H9 (cell line): ENCODE measurements at regions not wholly inside any gene's neighbourhood (a gene's known extent, or its start where the extent isn't known, plus 50 kb on each side); places are given as distances from the start of the nearest gene placed in this dataset.

Experiments used
- DNase-seq: peaks from one replicate; pipeline ENCODE4 v3.0.0-alpha.2; 2017
- H2AFZ ChIP-seq: one replicate; pipeline ENCODE4 v1.6.1; 2013; ENCODE audit warnings: mild to moderate bottlenecking, low read length, control low read depth, moderate library complexity
- H2AK5ac ChIP-seq: 2 replicates; pipeline ENCODE4 v1.6.1; 2013; ENCODE audit warnings: low read length, control low read depth, mixed read lengths; ENCODE audit not compliant: insufficient read length
- H2BK120ac ChIP-seq: one replicate; pipeline ENCODE4 v1.6.1; 2013; ENCODE audit warnings: low read depth, mild to moderate bottlenecking, low read length, control low read depth, inconsistent platforms; ENCODE audit not compliant: poor library complexity, severe bottlenecking
- H2BK12ac ChIP-seq: 2 replicates; pipeline ENCODE4 v1.6.1; 2013; ENCODE audit warnings: low read length, control low read depth, mixed read lengths, low read depth; ENCODE audit not compliant: insufficient read length
- H2BK15ac ChIP-seq: 2 replicates; pipeline ENCODE4 v1.6.1; 2013; ENCODE audit warnings: low read depth, low read length, control low read depth
- H2BK20ac ChIP-seq: one replicate; pipeline ENCODE4 v1.6.1; 2013; ENCODE audit warnings: low read depth, mild to moderate bottlenecking, low read length, control low read depth, inconsistent platforms; ENCODE audit not compliant: poor library complexity, severe bottlenecking
- H2BK5ac ChIP-seq: 2 replicates; pipeline ENCODE4 v1.6.1; 2013; ENCODE audit warnings: low read length, control low read depth, mixed read lengths; ENCODE audit not compliant: insufficient read length
- H3K14ac ChIP-seq: 2 replicates; pipeline ENCODE4 v1.6.1; 2013; ENCODE audit warnings: low read length, control low read depth; ENCODE audit not compliant: insufficient read depth
- H3K18ac ChIP-seq: 2 replicates; pipeline ENCODE4 v1.6.1; 2013; ENCODE audit warnings: low read depth, mild to moderate bottlenecking, mixed read lengths, low read length, control low read depth; ENCODE audit not compliant: insufficient read length
- H3K23ac ChIP-seq: 2 replicates; pipeline ENCODE4 v1.6.1; 2013; ENCODE audit warnings: low read length, control low read depth, mixed read lengths, low read depth; ENCODE audit not compliant: insufficient read length
- H3K23me2 ChIP-seq: 2 replicates; pipeline ENCODE4 v1.6.1; 2013; ENCODE audit warnings: low read depth, mild to moderate bottlenecking, mixed read lengths, low read length, control low read depth; ENCODE audit not compliant: insufficient read length, poor library complexity, severe bottlenecking
- H3K27ac ChIP-seq: 2 replicates; pipeline ENCODE4 v1.5.1; 2013; ENCODE audit warnings: low read length, control low read depth, mixed read lengths, low read depth; ENCODE audit not compliant: insufficient read length
- H3K27me3 ChIP-seq: 2 replicates; pipeline ENCODE4 v1.6.1; 2013; ENCODE audit warnings: low read length, control low read depth, inconsistent platforms; ENCODE audit not compliant: insufficient read depth
- H3K4ac ChIP-seq: 2 replicates; pipeline ENCODE4 v1.6.1; 2013; ENCODE audit warnings: low read depth, mild to moderate bottlenecking, control low read depth, inconsistent platforms, low read length, moderate library complexity
- H3K4me1 ChIP-seq: 2 replicates; pipeline ENCODE4 v1.6.1; 2013; ENCODE audit warnings: low read length, control low read depth, inconsistent platforms; ENCODE audit not compliant: insufficient read depth
- H3K4me2 ChIP-seq: 2 replicates; pipeline ENCODE4 v1.6.1; 2013; ENCODE audit warnings: low read length, control low read depth, mixed read lengths; ENCODE audit not compliant: insufficient read length, insufficient read depth
- H3K56ac ChIP-seq: 2 replicates; pipeline ENCODE4 v1.6.1; 2013; ENCODE audit warnings: low read depth, mild to moderate bottlenecking, mixed read lengths, low read length, control low read depth; ENCODE audit not compliant: insufficient read length
- H3K79me1 ChIP-seq: 2 replicates; pipeline ENCODE4 v1.6.1; 2013; ENCODE audit warnings: low read depth, mild to moderate bottlenecking, moderate library complexity, low read length, control low read depth, inconsistent platforms; ENCODE audit not compliant: insufficient read depth, poor library complexity, severe bottlenecking
- H3K79me2 ChIP-seq: 2 replicates; pipeline ENCODE4 v1.6.1; 2013; ENCODE audit warnings: low read length, control low read depth, inconsistent platforms; ENCODE audit not compliant: insufficient read depth
- H3K9ac ChIP-seq: 2 replicates; pipeline ENCODE4 v1.6.1; 2013; ENCODE audit warnings: low read length, control low read depth, mixed read lengths; ENCODE audit not compliant: insufficient read length; ENCODE audit errors: extremely low read depth
- H3K9me3 ChIP-seq: one replicate; pipeline ENCODE4 v1.6.1; 2013; ENCODE audit warnings: low read depth, low read length, inconsistent platforms; ENCODE audit not compliant: control insufficient read depth
- H3T11ph ChIP-seq: one replicate; pipeline ENCODE4 v1.6.1; 2013; ENCODE audit warnings: mild to moderate bottlenecking, low read length, control low read depth, inconsistent platforms
- H4K20me1 ChIP-seq: one replicate; pipeline ENCODE4 v1.6.1; 2013; ENCODE audit not compliant: control insufficient read depth, insufficient read length, insufficient read depth
- H4K5ac ChIP-seq: 2 replicates; pipeline ENCODE4 v1.6.1; 2013; ENCODE audit warnings: low read depth, mild to moderate bottlenecking, mixed read lengths, low read length, control low read depth; ENCODE audit not compliant: insufficient read length
- H4K8ac ChIP-seq: replicated peaks from 2 replicates; pipeline ENCODE4 v1.6.1; 2013; ENCODE audit warnings: low read length, control low read depth, mixed read lengths, low read depth; ENCODE audit not compliant: insufficient read length
- H4K91ac ChIP-seq: 2 replicates; pipeline ENCODE4 v1.6.1; 2013; ENCODE audit warnings: low read depth, mild to moderate bottlenecking, moderate library complexity, mixed read lengths, low read length, control low read depth; ENCODE audit not compliant: insufficient read length
- H3K27ac Mint-ChIP-seq, 3 experiments: 2 replicates in 2 of 3; 3 replicates in 1 of 3; pipeline ENCODE4 v1.8.0; 2020 to 2021; ENCODE audit warnings: mixed read lengths in 3 of 3, mild to moderate bottlenecking in 1 of 3, moderate library complexity in 1 of 3
- H3K27me3 Mint-ChIP-seq: 2 replicates; pipeline ENCODE4 v1.8.0; 2021; ENCODE audit warnings: low read depth, mild to moderate bottlenecking, moderate library complexity, mixed read lengths
- H3K36me3 Mint-ChIP-seq, 3 experiments: 2 replicates in 2 of 3; 3 replicates in 1 of 3; pipeline ENCODE4 v1.8.0; 2020 to 2021; ENCODE audit warnings: low read depth in 3 of 3, mixed read lengths in 3 of 3; ENCODE audit not compliant: insufficient read depth in 1 of 3
- H3K4me1 Mint-ChIP-seq, 2 experiments: 2 replicates each; pipeline ENCODE4 v1.8.0; 2020; ENCODE audit warnings: mixed read lengths in 2 of 2
- H3K4me3 Mint-ChIP-seq, 2 experiments: 2 replicates in 1 of 2; 3 replicates in 1 of 2; pipeline ENCODE4 v1.8.0; 2020 to 2021; ENCODE audit warnings: mild to moderate bottlenecking in 2 of 2, mixed read lengths in 2 of 2, moderate library complexity in 1 of 2
- H3K9me3 Mint-ChIP-seq, 2 experiments: 2 replicates in 1 of 2; 3 replicates in 1 of 2; pipeline ENCODE4 v1.8.0; 2020; ENCODE audit warnings: mild to moderate bottlenecking in 2 of 2, mixed read lengths in 2 of 2, moderate library complexity in 1 of 2
- WGBS: extraction: QIAGEN DNeasy Blood & Tissue Kit; methylation state at CpG from one replicate; pipeline ENCODE4 v1.1.7; 2013; ENCODE audit warnings: missing lambda C conversion rate, low lambda C conversion rate, mixed read lengths; ENCODE audit not compliant: insufficient read length; ENCODE audit errors: extremely low coverage; 5-methylcytosine and 5-hydroxymethylcytosine counted together
- TF ChIP-seq, protein P1 (sequence below): fragments of 200-600 bp; sonication (generic); conservative IDR thresholded peaks from 3 replicates; pipeline ENCODE4 v1.8.0; 2021; ENCODE audit warnings: antibody characterized with exemption, mild to moderate bottlenecking

DNA sequence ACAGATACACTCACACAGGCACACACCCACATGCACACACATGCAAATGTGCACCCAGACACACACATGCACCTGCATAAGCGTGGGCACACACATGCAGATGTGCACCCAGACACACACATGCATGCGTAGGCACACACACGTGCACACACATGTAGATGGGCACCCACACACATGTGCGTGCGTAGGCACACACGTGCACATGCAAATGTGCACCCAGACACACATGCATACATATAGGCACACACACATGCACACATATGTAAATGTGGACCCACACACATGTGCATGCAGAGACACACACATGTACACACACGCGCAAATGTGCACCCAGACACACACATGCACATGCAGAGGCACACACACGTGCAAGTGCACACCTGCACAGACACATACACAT, 60.3 kb downstream of the MRM1 start:
- Mint-ChIP-seq H3K27ac (peak overlapping the region in 1 of 3 experiments; percentile 70; a peak in 1 of 7 replicates), H3K27me3 (peaks cover 38% of the 10 kb centered on the region), H3K4me1 (peaks cover 12 to 18% of the 10 kb centered on the region in 2 experiments), H3K36me3 (no peaks in the 10 kb centered on the region; a peak in 1 of 7 replicates), H3K4me3 (no peak overlapping the region), H3K9me3 (no peaks in the 10 kb centered on the region)
- no peaks in the 10 kb centered on the region for H3K4me1 ChIP-seq
- no peak overlapping the region for H2BK20ac ChIP-seq
- H4K91ac ChIP-seq, result no peak overlapping the region
- no peak overlapping the region for H3K9ac ChIP-seq
- no peak overlapping the region for H2AK5ac ChIP-seq
- no peaks in the 10 kb centered on the region for H4K20me1 ChIP-seq
- H3K18ac ChIP-seq, result no peak overlapping the region
- H2BK12ac ChIP-seq, result no peak overlapping the region
- no peak overlapping the region for H2BK120ac ChIP-seq
- H3K27me3 ChIP-seq, result no peaks in the 10 kb centered on the region; the same call in 1 of the 2 replicates
- whole genome bisulfite sequencing, result no CpG with 5 or more reads among the region's 9 CpGs
- H3K56ac ChIP-seq, result no peak overlapping the region
- H4K8ac ChIP-seq, result no peak overlapping the region
- H3K79me2 ChIP-seq, result no peaks in the 10 kb centered on the region
- no peak overlapping the region for H3K27ac ChIP-seq
- H3K4ac ChIP-seq, result no peak overlapping the region
- no peaks in the 10 kb centered on the region for H3K9me3 ChIP-seq
- H3T11ph ChIP-seq, result no peak overlapping the region
- peaks cover 3% of the 10 kb centered on the region for H3K23me2 ChIP-seq
- no peak overlapping the region for H3K23ac ChIP-seq
- TF ChIP-seq, protein P1, sequence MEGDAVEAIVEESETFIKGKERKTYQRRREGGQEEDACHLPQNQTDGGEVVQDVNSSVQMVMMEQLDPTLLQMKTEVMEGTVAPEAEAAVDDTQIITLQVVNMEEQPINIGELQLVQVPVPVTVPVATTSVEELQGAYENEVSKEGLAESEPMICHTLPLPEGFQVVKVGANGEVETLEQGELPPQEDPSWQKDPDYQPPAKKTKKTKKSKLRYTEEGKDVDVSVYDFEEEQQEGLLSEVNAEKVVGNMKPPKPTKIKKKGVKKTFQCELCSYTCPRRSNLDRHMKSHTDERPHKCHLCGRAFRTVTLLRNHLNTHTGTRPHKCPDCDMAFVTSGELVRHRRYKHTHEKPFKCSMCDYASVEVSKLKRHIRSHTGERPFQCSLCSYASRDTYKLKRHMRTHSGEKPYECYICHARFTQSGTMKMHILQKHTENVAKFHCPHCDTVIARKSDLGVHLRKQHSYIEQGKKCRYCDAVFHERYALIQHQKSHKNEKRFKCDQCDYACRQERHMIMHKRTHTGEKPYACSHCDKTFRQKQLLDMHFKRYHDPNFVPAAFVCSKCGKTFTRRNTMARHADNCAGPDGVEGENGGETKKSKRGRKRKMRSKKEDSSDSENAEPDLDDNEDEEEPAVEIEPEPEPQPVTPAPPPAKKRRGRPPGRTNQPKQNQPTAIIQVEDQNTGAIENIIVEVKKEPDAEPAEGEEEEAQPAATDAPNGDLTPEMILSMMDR, result no peak
- H2BK5ac ChIP-seq, result no peak overlapping the region
- H3K79me1 ChIP-seq, result no peaks in the 10 kb centered on the region
- H3K4me2 ChIP-seq, result no peak overlapping the region
- DNase-seq, result no peak
- no peak overlapping the region for H4K5ac ChIP-seq
- no peak overlapping the region for H2AFZ ChIP-seq
- H2BK15ac ChIP-seq, result no peak overlapping the region
- H3K14ac ChIP-seq, result no peak overlapping the region
